Activated T-cell treated with anti-CD3 and anti-CD28 coated beads, Interleukin-2, amount 50 U/mL, for 72 hours (primary cell): ENCODE measurements at regions not wholly inside any gene's neighbourhood (a gene's known extent, or its start where the extent isn't known, plus 50 kb on each side); places are given as distances from the start of the nearest gene placed in this dataset.
"Not testable (repeated sequence)": the region's sequence is repeated elsewhere in the genome, so short reads cannot be mapped to it uniquely, and the experiment has no call there.

ENCODE experiments used
- ATAC-seq, 2 donors: fragments of 150-1000 bp; cut with Tn5 transposase; replicated peaks in 1 of 2; 2 replicates each; pipeline ENCODE4 v1.10.0; 2021; ENCODE audit warnings: moderate library complexity in 2 of 2, mild to moderate bottlenecking in 1 of 2
- DNase-seq, 2 donors: peaks; one replicate each; pipeline ENCODE4 v3.0.0; 2021 to 2022; ENCODE audit warnings: mixed read lengths in 1 of 2
- H3K27ac Mint-ChIP-seq: one replicate; pipeline ENCODE4 v1.8.0; 2022; ENCODE audit warnings: mild to moderate bottlenecking, moderate library complexity, mixed read lengths
- H3K27me3 Mint-ChIP-seq: one replicate; pipeline ENCODE4 v1.8.0; 2022; ENCODE audit warnings: low read depth, mixed read lengths
- H3K36me3 Mint-ChIP-seq, 2 donors: one replicate each; pipeline ENCODE4 v1.8.0; 2022; ENCODE audit warnings: mixed read lengths in 2 of 2, mild to moderate bottlenecking in 1 of 2; ENCODE audit not compliant: insufficient read depth in 2 of 2
- H3K4me1 Mint-ChIP-seq: one replicate; pipeline ENCODE4 v1.8.0; 2022; ENCODE audit warnings: low read depth, mixed read lengths
- H3K4me3 Mint-ChIP-seq, 2 donors: one replicate each; pipeline ENCODE4 v1.8.0; 2022; ENCODE audit warnings: mild to moderate bottlenecking in 2 of 2, mixed read lengths in 2 of 2, moderate library complexity in 2 of 2
- H3K9me3 Mint-ChIP-seq, 2 donors: one replicate each; pipeline ENCODE4 v1.8.0; 2022; ENCODE audit warnings: mixed read lengths in 2 of 2

DNA sequence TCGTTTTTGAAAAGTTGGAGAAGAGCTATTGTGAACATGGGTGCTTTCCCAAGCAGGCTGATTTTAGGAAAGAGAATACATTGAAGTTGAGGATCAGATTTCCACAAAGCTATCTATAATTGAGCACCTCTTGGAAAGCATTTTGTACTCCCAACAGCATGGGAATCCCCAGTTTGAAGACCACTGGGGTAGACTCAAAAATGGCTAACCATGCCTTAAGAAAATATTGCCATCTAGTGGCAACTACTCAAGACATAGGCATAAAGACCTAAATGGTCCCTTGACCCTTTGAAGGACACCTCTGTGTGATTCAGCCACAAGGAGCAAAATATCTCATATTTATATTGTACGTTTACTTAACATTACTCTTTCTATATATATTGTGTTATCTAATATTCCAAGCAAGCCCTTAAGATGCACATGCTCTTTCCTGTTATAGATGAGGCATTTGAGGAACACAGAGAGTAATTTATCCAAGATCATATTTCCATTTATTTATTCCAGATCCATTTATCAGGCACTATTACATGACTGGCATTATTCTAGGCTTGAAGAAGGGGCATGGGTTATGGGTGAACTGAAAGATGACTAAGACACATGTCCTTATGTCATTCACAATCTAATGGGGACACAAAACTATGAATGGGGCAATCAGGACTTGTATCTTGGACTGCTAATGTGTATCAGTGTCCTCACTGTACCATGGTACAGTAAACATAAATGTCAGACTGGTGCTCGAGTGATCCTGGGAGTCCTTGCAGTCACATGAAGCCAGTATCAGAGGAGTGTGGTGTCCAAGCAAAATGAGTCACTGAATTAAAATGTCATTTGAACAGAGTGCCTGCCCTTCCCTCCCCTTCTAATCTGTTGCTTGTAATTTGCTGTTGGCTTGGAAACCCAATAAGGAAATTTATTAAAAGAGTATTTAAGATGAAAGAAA is 121.0 kb upstream of the XPO1 start:
- H3K4me1 Mint-ChIP-seq: no peaks in the 10 kb centered on the region
- peak overlapping the region in 1 of 2 donors; percentile 15 for H3K4me3 Mint-ChIP-seq
- H3K27ac Mint-ChIP-seq: no peak overlapping the region
- peak; percentile 46 to 53 for ATAC-seq
- no peaks in the 10 kb centered on the region for H3K9me3 Mint-ChIP-seq
- no peak for DNase-seq
- no peaks in the 10 kb centered on the region for H3K27me3 Mint-ChIP-seq
- no peaks in the 10 kb centered on the region for H3K36me3 Mint-ChIP-seq

DNA sequence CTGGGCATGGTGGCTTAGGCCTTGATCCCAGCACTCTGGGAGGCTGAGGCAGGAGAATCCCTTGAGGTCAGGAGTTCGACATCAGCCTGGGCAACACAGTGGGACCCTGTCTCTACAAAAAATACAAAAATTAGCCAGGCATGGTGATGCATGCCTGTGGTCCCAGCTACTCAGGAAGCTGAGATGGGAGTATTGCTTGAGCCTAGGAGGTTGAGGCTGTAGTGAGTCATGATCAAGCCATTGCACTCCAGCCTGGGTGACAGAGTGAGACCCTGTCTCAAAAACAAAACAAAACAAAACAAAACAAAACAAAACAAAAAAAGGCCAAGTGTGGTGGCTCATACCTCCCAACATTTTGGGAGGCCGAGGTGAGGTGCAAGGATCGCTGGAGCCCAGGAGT is 111.8 kb upstream of the XPO1 start:
- H3K27me3 Mint-ChIP-seq, ATAC-seq, H3K4me1 Mint-ChIP-seq, H3K27ac Mint-ChIP-seq, H3K36me3 Mint-ChIP-seq, H3K9me3 Mint-ChIP-seq, H3K4me3 Mint-ChIP-seq, DNase-seq: not testable (repeated sequence)

DNA sequence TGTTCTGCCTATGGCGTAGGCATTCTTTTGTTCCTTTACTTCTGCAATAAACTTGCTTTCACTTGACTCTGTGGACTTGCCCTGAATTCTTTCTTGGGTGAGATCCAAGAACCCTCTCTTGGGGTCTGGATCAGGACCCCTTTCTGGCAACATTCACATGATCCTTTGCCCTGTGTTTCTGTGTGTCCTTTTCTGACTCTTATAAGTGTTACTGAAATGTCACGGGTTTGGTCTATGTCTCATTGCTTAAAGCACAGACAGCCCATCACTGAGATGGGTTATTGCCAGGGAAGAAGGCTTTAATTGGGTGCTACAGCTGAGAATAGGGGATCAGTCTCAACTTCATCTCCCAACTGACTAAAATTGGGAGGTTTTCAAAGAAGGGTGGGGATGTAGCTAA is 110.9 kb upstream of the XPO1 start:
- Mint-ChIP-seq H3K36me3 (peaks cover 1 to 2% of the 10 kb centered on the region in 2 donors), H3K27me3 (no peaks in the 10 kb centered on the region), H3K4me3 (no peak overlapping the region), H3K4me1 (no peaks in the 10 kb centered on the region), H3K27ac (no peak overlapping the region), H3K9me3 (peaks cover 0 to 6% of the 10 kb centered on the region in 2 donors)
- DNase-seq (no peak), ATAC-seq (no peak)

DNA sequence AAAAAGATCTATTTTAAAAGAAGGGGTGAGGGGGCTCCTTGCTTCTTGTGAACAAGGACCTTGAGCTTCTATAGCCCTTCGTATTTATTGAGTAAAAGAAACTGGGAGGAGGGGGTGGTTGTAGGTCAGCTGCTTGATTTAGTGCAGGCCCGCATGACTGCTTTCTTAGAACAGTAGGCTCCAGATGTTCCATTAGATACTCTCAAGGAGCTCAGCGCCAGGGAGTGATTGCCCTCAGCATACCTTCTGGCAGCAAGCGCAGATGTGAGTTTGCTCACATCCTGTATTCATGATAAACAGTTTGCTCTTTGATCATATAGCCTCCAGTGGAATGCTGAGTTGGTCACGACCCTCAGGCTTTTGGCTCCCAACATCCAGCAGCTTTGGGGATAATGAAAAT is 108.9 kb upstream of the XPO1 start:
- no peak for ATAC-seq
- Mint-ChIP-seq H3K4me3 (no peak overlapping the region), H3K36me3 (peaks cover 1 to 2% of the 10 kb centered on the region in 2 donors), H3K4me1 (no peaks in the 10 kb centered on the region), H3K27ac (no peak overlapping the region), H3K27me3 (no peaks in the 10 kb centered on the region), H3K9me3 (peaks cover 0 to 6% of the 10 kb centered on the region in 2 donors)
- no peak for DNase-seq

DNA sequence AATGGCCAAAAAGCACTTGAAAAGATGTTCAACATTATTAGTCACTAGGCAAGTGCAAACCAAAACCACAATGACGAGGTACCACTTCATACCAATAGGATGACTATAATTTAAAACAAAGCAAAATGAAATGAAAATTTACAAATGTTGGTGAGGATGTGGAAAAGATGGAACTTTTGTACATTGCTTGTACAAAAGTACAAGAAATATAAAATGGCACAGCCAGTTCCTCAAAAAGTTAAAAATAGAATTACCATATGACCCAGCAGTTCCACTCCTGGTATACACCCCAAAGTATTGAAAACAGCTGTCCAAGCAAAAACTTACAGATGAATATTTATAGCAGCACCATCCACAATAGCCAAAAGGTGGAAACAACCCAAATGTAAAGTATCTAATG is 107.8 kb upstream of the XPO1 start:
- H3K27ac Mint-ChIP-seq: no peak overlapping the region
- no peaks in the 10 kb centered on the region for H3K4me1 Mint-ChIP-seq
- H3K9me3 Mint-ChIP-seq: peaks cover 0 to 6% of the 10 kb centered on the region in 2 donors
- no peak for DNase-seq
- H3K36me3 Mint-ChIP-seq: peaks cover 1 to 2% of the 10 kb centered on the region in 2 donors
- H3K4me3 Mint-ChIP-seq: no peak overlapping the region
- no peak for ATAC-seq
- no peaks in the 10 kb centered on the region for H3K27me3 Mint-ChIP-seq

DNA sequence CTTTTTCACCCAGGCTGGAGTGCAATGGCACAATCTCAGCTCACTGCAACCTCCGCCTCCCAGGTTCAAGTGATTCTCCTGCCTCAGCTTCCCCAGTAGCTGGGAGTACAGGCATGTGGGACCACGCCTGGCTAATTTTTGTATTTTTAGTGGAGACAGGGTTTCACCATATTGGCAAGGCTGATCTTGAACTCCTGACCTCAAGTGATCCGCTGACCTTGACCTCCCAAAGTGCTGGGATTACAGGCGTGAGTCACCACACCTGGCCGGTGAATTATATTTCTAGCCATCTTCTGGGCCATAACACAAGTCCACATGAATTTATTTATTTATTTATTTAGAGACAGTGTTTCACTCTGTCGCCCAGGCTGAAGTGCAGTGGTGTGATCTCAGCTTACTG is 105.0 kb upstream of the XPO1 start:
- not testable (repeated sequence) for H3K36me3 Mint-ChIP-seq, H3K4me1 Mint-ChIP-seq, H3K4me3 Mint-ChIP-seq, H3K27me3 Mint-ChIP-seq, DNase-seq, H3K27ac Mint-ChIP-seq, ATAC-seq, H3K9me3 Mint-ChIP-seq

DNA sequence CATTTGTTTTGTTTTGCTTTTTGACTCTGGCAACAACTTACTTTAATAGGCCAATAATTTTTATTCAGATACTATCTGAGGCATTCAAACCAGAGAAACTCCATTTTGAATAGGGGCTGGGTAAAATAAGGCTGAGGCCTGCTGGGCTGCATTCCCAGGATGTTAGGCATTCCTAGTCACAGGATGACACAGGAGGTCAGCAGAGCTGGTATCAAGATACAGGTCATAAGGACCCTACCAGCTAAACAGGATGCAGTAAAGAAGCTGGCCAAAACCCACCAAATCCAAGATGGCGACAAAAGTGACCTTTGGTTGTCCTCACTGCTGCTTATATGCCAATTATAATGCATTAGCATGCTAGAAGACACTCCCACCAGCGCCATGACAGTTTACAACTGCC is 102.2 kb upstream of the XPO1 start:
- no peaks in the 10 kb centered on the region for H3K9me3 Mint-ChIP-seq
- no peaks in the 10 kb centered on the region for H3K36me3 Mint-ChIP-seq
- H3K27ac Mint-ChIP-seq: no peak overlapping the region
- no peaks in the 10 kb centered on the region for H3K27me3 Mint-ChIP-seq
- DNase-seq (no peak), ATAC-seq (no peak)
- H3K4me1 Mint-ChIP-seq: no peaks in the 10 kb centered on the region
- H3K4me3 Mint-ChIP-seq: no peak overlapping the region

DNA sequence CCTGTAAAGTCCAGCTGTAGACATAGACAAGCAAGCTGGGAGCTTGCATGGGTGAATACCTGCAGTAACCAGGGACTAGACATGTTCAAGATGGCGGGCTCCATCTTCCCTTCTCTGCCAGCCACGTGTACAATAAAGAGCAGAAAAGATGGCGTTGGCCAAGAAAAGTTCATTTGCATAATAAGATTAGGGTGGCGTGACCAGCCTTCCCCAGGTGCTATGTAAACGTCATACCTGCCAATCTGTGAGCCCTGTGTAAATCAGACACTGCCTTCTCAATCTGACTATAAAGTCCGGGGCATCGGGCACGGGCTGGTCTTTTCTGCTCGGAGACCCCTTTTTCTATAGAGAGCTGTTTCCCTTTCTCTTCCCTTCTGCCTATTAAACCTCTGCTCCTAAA is 101.6 kb upstream of the XPO1 start:
- no peak for ATAC-seq
- Mint-ChIP-seq H3K9me3 (no peaks in the 10 kb centered on the region), H3K4me3 (no peak overlapping the region), H3K27ac (no peak overlapping the region), H3K27me3 (no peaks in the 10 kb centered on the region), H3K4me1 (no peaks in the 10 kb centered on the region), H3K36me3 (no peaks in the 10 kb centered on the region)
- DNase-seq: no peak

DNA sequence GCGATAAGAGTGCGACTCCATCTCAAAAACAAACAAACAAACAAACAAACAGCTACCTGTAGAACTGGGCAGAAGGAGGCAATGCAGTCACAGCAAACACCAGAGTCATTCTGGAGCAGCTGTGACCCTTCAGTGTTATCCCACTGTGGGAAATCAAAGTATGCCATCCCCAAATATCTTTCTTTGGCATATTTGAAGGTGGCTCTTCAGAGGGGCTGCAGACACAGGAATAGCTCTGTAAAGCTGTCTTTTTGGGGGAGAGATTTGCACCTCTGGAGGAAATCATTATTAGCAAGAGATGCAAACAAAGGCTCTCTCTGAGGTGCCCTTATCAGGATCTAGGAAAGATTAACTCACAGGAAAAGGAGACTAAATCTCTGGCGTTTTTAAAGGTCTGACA is 98.5 kb upstream of the XPO1 start:
- no peaks in the 10 kb centered on the region for H3K27me3 Mint-ChIP-seq
- ATAC-seq (no peak), DNase-seq (no peak)
- H3K4me1 Mint-ChIP-seq: no peaks in the 10 kb centered on the region
- no peak overlapping the region for H3K4me3 Mint-ChIP-seq
- no peaks in the 10 kb centered on the region for H3K9me3 Mint-ChIP-seq
- no peak overlapping the region for H3K27ac Mint-ChIP-seq
- H3K36me3 Mint-ChIP-seq: no peaks in the 10 kb centered on the region

DNA sequence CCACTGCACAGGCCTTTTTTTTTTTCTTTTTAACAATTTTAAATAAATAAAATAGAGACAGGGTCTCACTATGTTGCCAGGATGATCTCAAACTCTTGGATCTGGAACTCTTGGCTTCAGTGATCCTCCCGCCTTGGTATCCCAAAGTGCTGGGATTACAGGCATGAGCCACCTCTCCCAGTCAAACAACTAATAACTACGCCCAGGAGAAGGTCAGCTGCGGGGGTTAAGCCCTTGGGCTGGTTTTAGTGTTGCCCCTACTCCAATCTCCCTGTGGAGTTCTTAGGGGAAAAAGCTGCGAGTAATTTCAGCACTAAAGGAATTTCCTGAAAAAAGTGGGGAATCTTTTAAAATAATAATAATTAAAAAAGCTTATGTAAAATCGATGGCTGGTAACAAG is 96.4 kb upstream of the XPO1 start:
- Mint-ChIP-seq H3K4me3 (no peak overlapping the region), H3K27me3 (no peaks in the 10 kb centered on the region), H3K9me3 (no peaks in the 10 kb centered on the region), H3K4me1 (no peaks in the 10 kb centered on the region), H3K27ac (no peak overlapping the region), H3K36me3 (no peaks in the 10 kb centered on the region)
- no peak for ATAC-seq
- no peak for DNase-seq

DNA sequence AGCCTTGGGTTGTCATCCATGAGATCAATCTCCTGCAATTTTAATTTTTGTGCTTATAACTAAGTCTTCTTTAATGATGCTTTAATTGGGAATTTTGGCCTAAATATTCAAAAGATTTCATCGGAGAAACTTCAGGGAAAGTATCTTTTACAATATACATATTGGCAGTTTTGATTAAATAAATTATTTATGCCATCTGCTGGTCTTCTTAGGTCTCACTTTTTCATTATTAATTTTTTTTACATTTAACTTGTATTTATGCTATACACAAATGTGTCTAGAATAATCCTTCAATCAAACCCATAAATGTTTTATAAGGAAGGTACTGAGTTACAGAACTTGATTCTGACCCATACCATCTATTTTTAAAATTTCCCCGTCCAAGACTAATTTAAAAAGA is 95.1 kb upstream of the XPO1 start:
- Mint-ChIP-seq H3K9me3 (no peaks in the 10 kb centered on the region), H3K27me3 (no peaks in the 10 kb centered on the region), H3K4me1 (no peaks in the 10 kb centered on the region), H3K4me3 (no peak overlapping the region), H3K36me3 (no peaks in the 10 kb centered on the region), H3K27ac (no peak overlapping the region)
- ATAC-seq: no peak
- DNase-seq: no peak

DNA sequence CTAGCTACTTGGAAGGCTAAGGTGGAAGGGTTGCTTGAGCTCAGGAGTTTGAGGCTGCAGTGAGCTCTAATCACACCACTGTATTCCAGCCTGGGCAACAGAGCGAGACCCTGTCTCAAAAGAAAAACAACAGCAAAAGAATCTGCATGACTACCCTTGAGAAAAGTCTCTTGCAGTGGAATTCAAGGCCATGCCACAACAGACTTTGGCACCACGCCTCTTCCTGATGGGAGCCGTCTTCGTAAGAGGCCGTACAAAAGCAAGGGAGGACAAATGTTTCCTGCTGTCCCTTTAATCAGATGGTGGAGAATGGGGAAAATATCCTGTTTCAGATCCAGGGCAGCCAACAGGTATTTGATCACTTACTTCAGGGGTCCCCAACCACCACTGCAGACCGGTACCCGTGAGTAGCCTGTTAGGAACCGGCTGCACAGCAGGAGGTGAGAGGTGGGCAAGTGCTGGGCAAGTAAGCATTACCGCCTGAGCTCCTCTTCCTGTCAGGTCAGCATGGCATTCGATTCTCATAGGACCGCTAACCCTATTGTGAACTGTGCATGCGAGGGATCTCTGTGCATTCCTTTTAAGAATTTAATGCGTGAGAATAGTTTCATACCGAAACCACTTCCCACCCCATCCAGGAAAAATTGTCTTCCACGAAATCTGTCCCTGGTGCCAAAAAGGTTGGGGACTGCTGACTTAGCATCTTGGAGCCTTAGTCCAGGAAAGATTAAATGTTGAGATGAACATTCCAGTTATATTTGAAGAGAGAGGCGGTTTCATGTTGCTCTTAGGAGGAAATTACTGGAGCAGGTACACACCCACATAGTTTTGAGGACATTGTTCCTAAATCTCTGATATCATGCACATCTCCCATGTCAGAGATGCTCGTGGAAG is 94.4 kb upstream of the XPO1 start:
- ATAC-seq: no peak
- H3K4me3 Mint-ChIP-seq: no peak overlapping the region

DNA sequence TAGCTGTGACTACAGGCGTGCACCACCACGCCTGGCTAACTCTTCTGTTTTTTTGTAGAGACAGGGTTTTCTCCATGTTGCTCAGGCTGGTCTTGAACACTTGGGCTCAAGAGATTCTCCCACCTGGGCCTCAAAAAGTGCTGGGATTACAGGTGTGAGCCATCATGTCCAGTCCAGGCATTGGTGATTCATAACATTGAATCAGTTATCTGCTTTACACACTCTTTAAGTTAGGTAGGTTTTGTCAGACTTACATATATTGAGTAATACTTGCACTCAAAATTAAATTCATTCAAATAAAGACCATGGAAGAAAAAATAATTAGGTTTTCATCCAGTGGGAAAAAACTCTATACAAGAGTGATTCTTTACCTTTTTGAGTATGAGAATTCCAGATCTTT is 93.2 kb upstream of the XPO1 start:
- no peaks in the 10 kb centered on the region for H3K27me3 Mint-ChIP-seq
- ATAC-seq (no peak), DNase-seq (no peak)
- no peaks in the 10 kb centered on the region for H3K36me3 Mint-ChIP-seq
- no peak overlapping the region for H3K4me3 Mint-ChIP-seq
- no peaks in the 10 kb centered on the region for H3K4me1 Mint-ChIP-seq
- H3K9me3 Mint-ChIP-seq: no peaks in the 10 kb centered on the region
- H3K27ac Mint-ChIP-seq: no peak overlapping the region

More for the DNA sequence above, 94.4 kb upstream of the XPO1 start:
- no peak for DNase-seq
- Mint-ChIP-seq H3K27me3 (no peaks in the 10 kb centered on the region), H3K9me3 (no peaks in the 10 kb centered on the region), H3K4me1 (no peaks in the 10 kb centered on the region), H3K27ac (no peak overlapping the region), H3K36me3 (no peaks in the 10 kb centered on the region)
